Right lung (tissue), 2 donors: ENCODE measurements at regions not wholly inside any gene's neighbourhood (a gene's known extent, or its start where the extent isn't known, plus 50 kb on each side); places are given as distances from the start of the nearest gene placed in this dataset.

ENCODE experiments used
- DNase-seq, 2 donors: peaks; one replicate each; pipeline ENCODE4 v3.0.0-alpha.2; 2013

DNA sequence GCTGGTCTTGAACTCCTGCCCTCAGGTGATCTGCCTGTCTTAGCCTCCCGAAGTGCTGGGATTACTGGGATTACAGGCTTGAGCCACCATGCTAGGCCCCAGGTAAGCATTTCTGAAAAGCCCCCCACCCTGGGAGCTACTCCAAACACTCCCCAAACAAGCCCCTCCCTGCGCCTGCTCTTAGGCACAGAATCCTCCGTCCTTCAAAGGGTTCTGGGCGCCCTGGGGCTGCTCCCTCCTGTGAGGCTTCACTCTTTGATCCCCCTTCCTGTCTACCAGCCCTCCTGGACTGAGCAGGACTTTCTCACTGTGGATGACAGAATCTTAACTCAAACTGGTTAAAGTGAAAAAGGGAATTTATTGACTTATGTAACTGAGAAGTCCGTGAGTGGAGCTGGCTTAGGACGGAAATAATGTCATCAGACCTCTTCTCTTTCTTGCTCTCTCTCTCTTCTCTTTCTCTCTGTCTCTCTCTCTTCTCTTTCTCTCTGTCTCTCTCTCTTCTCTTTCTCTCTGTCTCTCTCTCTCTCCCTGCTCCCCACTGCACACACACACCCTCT is 66.9 kb upstream of the CLMN start:
- DNase-seq: no peak

DNA sequence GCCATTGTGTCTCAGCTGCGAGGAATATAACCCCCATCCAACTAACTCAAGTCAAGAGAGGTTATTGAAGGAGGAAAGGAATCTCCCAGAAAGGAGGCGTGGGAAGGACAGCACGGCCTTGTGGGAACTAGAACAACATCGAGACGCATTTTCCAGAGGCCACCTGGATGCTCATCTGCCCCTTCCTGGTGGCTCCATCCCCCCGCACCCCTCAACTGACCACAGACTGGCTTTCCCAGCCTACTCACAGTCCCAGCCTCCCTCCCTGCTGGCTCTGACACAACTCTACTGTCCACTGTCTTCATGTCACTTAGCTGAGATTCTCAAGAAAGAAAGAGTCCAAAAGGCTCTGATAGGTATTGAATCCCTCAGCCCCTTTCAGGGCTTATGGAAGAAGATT is 66.0 kb upstream of the CLMN start:
- DNase-seq: no peak

DNA sequence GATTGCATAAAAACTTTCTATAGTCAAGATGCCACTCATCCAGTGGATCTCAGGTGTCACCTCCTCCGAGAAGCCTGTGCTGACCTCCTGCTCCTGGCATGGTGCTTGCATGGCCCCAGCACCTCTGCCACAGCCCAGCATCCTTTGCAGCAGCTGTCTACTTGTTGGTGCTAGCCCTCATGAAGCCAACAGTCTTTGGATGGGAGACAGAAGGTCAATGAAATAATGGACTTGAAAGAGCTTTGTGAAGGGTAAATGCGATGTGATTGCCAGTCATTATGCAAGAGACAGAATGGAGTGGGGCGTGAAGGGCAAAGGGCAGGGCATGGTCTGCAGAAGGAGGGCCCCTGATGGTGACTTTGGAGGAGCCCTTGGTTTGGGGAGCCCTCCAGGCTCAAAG is 63.0 kb upstream of the CLMN start:
- DNase-seq: no peak

DNA sequence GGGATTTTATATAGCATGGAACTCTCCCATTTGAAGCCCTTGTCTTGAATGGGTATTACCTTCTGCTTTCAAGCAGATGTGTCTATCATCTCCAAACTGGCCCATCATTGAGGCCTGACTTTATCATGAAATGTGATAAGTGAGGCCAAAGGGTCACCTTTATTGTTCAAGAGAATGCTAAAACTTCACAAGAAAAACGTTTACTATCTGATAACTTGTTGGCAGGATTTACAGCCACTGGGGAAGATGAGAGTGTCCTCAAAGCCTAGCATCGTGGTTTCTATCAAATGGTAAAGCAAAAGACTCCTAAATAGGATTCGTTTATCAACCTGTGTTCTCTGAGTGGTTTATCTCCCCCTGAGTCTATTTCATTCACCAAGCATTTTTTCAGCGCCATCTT is 62.0 kb upstream of the CLMN start:
- no peak for DNase-seq

DNA sequence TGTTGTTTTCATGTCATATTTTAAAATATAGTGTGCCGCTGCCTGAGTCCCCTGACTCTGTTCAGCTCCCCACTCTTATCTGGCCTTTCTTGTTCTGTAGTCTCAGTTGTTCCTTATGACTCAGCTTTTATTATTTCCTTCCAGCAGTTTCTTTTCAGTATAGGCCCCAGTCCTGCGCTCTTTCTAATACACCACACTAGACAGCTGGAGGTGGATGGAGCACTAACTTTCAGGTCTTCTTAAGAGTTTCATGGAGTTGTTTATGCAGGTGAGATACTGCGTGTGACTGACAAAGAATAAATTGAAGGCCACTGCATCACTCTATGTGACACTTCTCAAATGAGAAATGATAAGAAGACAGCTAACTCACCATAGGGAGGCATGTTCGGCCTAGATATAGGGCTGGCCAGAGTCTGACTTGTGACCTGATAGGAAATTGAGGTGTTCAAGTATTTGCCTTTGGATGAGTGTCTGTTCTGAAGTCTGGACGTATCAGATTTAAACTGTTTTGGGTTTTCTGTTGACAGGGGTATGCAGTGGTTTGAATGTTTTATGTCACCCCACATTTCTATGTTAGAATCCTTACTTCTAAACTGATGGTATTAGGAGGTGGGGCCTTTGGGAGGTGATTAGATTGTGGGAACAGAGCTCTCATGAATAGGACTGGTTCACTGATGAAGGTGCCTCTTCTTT is 60.8 kb upstream of the CLMN start:
- DNase-seq: no peak

DNA sequence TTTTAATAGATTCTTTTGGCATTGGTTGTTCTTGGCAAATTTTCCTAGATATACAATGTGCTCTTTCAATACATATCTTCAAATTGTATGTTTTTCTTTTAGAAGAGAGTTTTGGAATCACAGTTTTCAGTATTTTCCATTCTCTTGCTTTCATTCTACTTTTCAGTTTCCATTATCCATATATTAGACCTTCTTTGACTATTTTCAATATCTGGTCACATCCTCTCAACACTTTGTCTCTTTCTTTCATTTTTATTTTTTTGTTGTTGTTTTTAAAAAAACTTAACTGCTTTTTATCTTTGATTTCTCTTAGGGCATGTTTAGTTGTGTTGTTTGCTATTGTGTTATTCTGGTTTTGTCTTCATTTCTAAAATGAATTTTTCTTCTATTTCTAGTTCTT is 59.9 kb upstream of the CLMN start:
- no peak for DNase-seq

DNA sequence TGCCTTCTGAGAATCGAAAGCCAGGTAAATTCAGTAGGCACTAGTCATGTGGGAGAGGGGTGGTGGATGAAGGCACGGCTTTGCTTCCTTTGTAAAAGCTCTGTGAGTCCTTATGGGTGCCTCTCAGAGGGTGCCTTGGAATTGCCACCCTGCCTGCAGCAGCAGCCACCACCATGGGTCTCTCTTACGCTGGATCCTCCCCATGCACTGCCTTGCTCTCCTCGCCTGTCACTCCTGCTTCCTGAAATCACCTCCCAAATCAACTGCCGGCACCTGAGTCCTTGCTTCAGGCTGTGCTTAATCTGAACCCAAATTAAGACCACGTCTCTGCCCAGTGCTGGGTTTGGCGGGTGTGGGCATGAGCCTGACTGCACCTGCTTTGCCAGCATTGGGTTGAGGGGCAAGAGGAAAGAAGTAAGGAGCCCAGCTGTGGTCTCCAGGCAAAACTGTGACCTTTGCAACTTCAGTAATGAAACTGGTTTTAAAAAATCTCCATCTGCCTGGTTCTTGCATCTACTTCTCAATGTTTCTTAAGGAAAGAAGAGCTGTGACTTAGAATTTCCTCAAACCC is 55.9 kb upstream of the CLMN start:
- DNase-seq: no peak

DNA sequence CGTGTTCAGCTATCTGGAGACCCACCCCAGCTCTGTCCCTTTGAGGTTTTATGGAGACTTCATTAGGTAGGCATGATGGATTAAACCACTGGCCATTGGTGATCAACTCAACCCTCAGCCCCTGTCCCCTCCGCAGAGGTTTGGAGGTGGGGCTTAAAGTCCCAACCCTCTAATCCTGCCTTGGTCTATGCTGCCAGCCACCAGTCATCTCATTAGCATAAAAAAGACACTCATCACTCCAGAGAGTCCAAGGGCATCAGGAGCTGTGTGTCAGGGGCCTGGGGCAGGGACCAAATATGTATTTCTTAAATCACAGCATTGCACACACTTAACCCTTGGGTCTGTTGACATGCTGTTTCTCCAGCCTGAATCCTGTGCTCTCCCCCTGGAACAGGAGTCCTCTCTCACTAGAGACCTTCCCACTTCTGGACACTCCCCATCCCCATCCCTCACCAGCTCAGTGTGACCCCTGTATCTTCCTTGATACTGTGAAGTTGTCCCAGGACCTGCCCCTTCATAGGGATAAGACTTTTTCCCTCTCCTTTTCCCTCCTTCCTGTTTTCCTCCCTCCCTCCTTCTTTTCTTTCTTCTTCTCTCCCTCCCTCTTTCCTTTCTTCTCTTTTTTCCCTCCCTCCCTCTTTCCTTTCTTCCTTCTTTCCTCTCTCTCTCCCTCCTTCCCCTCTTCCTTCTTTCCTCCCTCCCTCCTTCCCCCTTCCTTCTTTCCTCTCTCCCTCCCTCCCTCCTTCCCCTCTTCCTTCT is 54.7 kb upstream of the CLMN start:
- no peak for DNase-seq

DNA sequence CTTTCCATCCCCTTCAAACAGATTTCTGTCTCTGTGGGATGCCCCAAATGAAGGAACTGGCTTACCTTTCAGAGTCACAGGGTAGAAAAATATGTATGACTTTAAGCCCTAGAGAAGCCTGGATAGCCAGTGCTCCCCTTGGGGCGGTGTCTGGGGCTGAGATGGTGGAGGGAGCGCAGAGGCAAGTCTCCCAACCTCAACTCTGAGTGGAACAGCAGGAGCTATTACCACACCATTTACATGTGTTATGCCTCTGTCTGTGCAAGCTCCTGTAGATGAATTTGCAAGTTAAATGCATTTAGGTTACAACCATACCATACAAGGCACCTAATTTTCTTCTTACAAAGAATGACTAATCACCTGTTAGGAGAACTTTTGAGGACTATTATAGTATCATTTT is 50.4 kb upstream of the CLMN start:
- no peak for DNase-seq
